K562 (cell line): ENCODE measurements at regions not wholly inside any gene's neighbourhood (a gene's known extent, or its start where the extent isn't known, plus 50 kb on each side); places are given as distances from the start of the nearest gene placed in this dataset.

ENCODE experiments used
- BHLHE40 ChIP-seq: IDR thresholded peaks from 2 replicates; pipeline ENCODE4 v1.6.1; 2011; ENCODE audit warnings: low read length, improper control_type of control experiment
- BRD4 ChIP-seq: fragments of 200-600 bp; sonication (generic); IDR thresholded peaks from 2 replicates; pipeline ENCODE4 v1.6.1; 2017; ENCODE audit warnings: inconsistent platforms
- CCAR2 ChIP-seq: fragments of 200-400 bp; formaldehyde crosslinking; IDR thresholded peaks from 2 replicates; pipeline ENCODE4 v1.6.1; 2017; ENCODE audit warnings: mild to moderate bottlenecking, low read depth, low read length
- ELK1 ChIP-seq: sonication (generic); formaldehyde crosslinking; IDR thresholded peaks from 2 replicates; pipeline ENCODE4 v1.8.1; 2022; ENCODE audit warnings: missing genetic modification reagents
- KLF1 ChIP-seq: fragments of 450-650 bp; IDR thresholded peaks from 2 replicates; pipeline ENCODE4 v1.6.1; 2016; ENCODE audit warnings: missing genetic modification characterization, missing compliant biosample characterization
- PHF20 ChIP-seq: fragments of 450-650 bp; IDR thresholded peaks from 2 replicates; pipeline ENCODE4 v1.6.1; 2018; ENCODE audit not compliant: partially characterized antibody
- RBM39 ChIP-seq: fragments of 200-400 bp; formaldehyde crosslinking; optimal IDR thresholded peaks from 2 replicates; pipeline ENCODE3; 2018; ENCODE audit warnings: low read depth, low read length
- RFX7 ChIP-seq: fragments of 250-450 bp; sonication (Bioruptor Pico); IDR thresholded peaks from 2 replicates; pipeline ENCODE4 v1.5.1; 2021; ENCODE audit warnings: mild to moderate bottlenecking
- SAFB2 ChIP-seq: fragments of 200-400 bp; formaldehyde crosslinking; IDR thresholded peaks from 2 replicates; pipeline ENCODE4 v1.6.1; 2018; ENCODE audit warnings: borderline replicate concordance, low read length, low read depth, moderate library complexity; ENCODE audit not compliant: severe bottlenecking
- SFPQ ChIP-seq: fragments of 200-400 bp; formaldehyde crosslinking; IDR thresholded peaks from 2 replicates; pipeline ENCODE4 v1.6.1; 2017; ENCODE audit warnings: mild to moderate bottlenecking, low read depth, low read length, moderate library complexity
- YY1 ChIP-seq, 3 experiments: IDR thresholded peaks; 2 replicates each; pipeline ENCODE4 v1.6.1; 2011; ENCODE audit warnings: low read length in 2 of 3, mild to moderate bottlenecking in 2 of 3, moderate library complexity in 2 of 3, borderline replicate concordance in 1 of 3, control low read depth in 1 of 3, low read depth in 1 of 3; ENCODE audit not compliant: insufficient read depth in 3 of 3, insufficient replicate concordance in 2 of 3, control insufficient read depth in 1 of 3, insufficient read length in 1 of 3; ENCODE audit errors: extremely low read depth in 1 of 3
- ZBTB1 ChIP-seq: sonication (generic); formaldehyde crosslinking; IDR thresholded peaks from 2 replicates; pipeline ENCODE4 v1.8.1; 2023; ENCODE audit warnings: missing genetic modification reagents, low read depth, mild to moderate bottlenecking, borderline replicate concordance
- ZBTB12 ChIP-seq: fragments of 250-450 bp; sonication (Bioruptor Pico); IDR thresholded peaks from 2 replicates; pipeline ENCODE4 v1.4.0; 2020
- ZFPM2 ChIP-seq: fragments of 250-450 bp; sonication (Bioruptor Pico); IDR thresholded peaks from 2 replicates; pipeline ENCODE4 v1.5.1; 2022; ENCODE audit warnings: mild to moderate bottlenecking
- ZNF175 ChIP-seq: fragments of 200-800 bp; sonication (Bioruptor generic); IDR thresholded peaks from 2 replicates; pipeline ENCODE4 v1.6.1; 2016; ENCODE audit warnings: low read depth, mild to moderate bottlenecking, missing genetic modification characterization, missing compliant biosample characterization
- ZNF449 ChIP-seq: fragments of 250-450 bp; sonication (Bioruptor Pico); IDR thresholded peaks from 2 replicates; pipeline ENCODE4 v1.8.0; 2022; ENCODE audit warnings: moderate library complexity, mild to moderate bottlenecking, inconsistent platforms
- ZNF592 ChIP-seq: fragments of 450-650 bp; IDR thresholded peaks from 2 replicates; pipeline ENCODE4 v1.6.1; 2017; ENCODE audit warnings: antibody characterized with exemption, mild to moderate bottlenecking

GRCh38 chr7:138223402-138223879 lies 147.2 kb downstream of the AKR1D1 start (continued):
- no peak for TF ChIP-seq ELK1
- no peak for TF ChIP-seq KLF1 (tag)
- no peak for TF ChIP-seq YY1 (IDR thresholded peaks at IDR 0.05; ENCODE audit: borderline replicate concordance in 1 of 3, control insufficient read depth in 1 of 3, extremely low read depth in 1 of 3, insufficient read depth in 3 of 3, insufficient read length in 1 of 3, insufficient replicate concordance in 2 of 3, low read depth in 1 of 3, low read length in 2 of 3)
- no peak for TF ChIP-seq ZNF449
- no peak for TF ChIP-seq RFX7 (CRISPR knock-in tag)
- TF ChIP-seq ZBTB12 (CRISPR knock-in tag), result peak; percentile 76
- TF ChIP-seq PHF20, result no peak
- TF ChIP-seq SAFB2, result no peak
- no peak for TF ChIP-seq ZFPM2 (CRISPR knock-in tag)
- TF ChIP-seq RBM39, result no peak
- no peak; the same call in 1 of the 2 replicates for TF ChIP-seq BHLHE40
- no peak for TF ChIP-seq CCAR2
- TF ChIP-seq ZBTB1 (CRISPR knock-in tag), result no peak
- TF ChIP-seq SFPQ, result no peak
- TF ChIP-seq BRD4, result no peak
- TF ChIP-seq ZNF175, result peak; percentile 65; the same call in 1 of the 2 replicates
- peak; percentile 98 for TF ChIP-seq ZNF592
